Liver (tissue), 8 donors: ENCODE measurements at regions not wholly inside any gene's neighbourhood (a gene's known extent, or its start where the extent isn't known, plus 50 kb on each side); places are given as distances from the start of the nearest gene placed in this dataset.

ENCODE experiments used
- DNase-seq: peaks from one replicate; pipeline ENCODE4 v3.0.0-alpha.2; 2017; ENCODE audit warnings: low spot score
- H3K27ac ChIP-seq, 2 donors: one replicate each; pipeline ENCODE4 v1.7.0; 2013; ENCODE audit warnings: inconsistent platforms in 2 of 2, low read length in 2 of 2, control low read depth in 1 of 2, low read depth in 1 of 2, mild to moderate bottlenecking in 1 of 2
- H3K27me3 ChIP-seq, 4 donors: one replicate each; pipeline versions ENCODE4 v1.6.1 to v1.7.0; 2013; ENCODE audit warnings: low read length in 3 of 4, inconsistent platforms in 1 of 4, mild to moderate bottlenecking in 1 of 4, moderate library complexity in 1 of 4; ENCODE audit not compliant: control insufficient read depth in 4 of 4, insufficient read depth in 4 of 4
- H3K36me3 ChIP-seq, 4 donors: one replicate each; pipeline versions ENCODE4 v1.6.1 to v1.7.0; 2013; ENCODE audit warnings: low read length in 3 of 4, mild to moderate bottlenecking in 3 of 4, low read depth in 1 of 4, moderate library complexity in 1 of 4; ENCODE audit not compliant: control insufficient read depth in 4 of 4, insufficient read depth in 3 of 4
- H3K4me1 ChIP-seq, 4 donors: one replicate each; pipeline versions ENCODE4 v1.6.1 to v1.7.0; 2013; ENCODE audit warnings: low read length in 3 of 4, mild to moderate bottlenecking in 3 of 4, moderate library complexity in 1 of 4; ENCODE audit not compliant: control insufficient read depth in 4 of 4, insufficient read depth in 4 of 4
- H3K4me3 ChIP-seq, 3 donors: one replicate each; pipeline versions ENCODE4 v1.6.1 to v1.7.0; 2013; ENCODE audit warnings: low read length in 3 of 3, control low read depth in 1 of 3, low read depth in 1 of 3, mild to moderate bottlenecking in 1 of 3
- H3K9ac ChIP-seq, 2 donors: one replicate each; pipeline ENCODE4 v1.7.0; 2013; ENCODE audit warnings: low read length in 2 of 2, mild to moderate bottlenecking in 2 of 2, moderate library complexity in 2 of 2, control low read depth in 1 of 2, low read depth in 1 of 2
- H3K9me3 ChIP-seq, 4 donors: one replicate each; pipeline versions ENCODE4 v1.6.1 to v1.7.0; 2013; ENCODE audit warnings: low read length in 3 of 4; ENCODE audit not compliant: control insufficient read depth in 4 of 4
- ATF3 ChIP-seq: IDR thresholded peaks from 2 replicates; pipeline ENCODE4 v1.6.1; 2016; ENCODE audit warnings: antibody characterized with exemption
- FOXA1 ChIP-seq: IDR thresholded peaks from 2 replicates; pipeline ENCODE4 v1.6.1; 2016; ENCODE audit warnings: antibody characterized with exemption
- FOXA2 ChIP-seq: IDR thresholded peaks from 2 replicates; pipeline ENCODE4 v1.6.1; 2016; ENCODE audit warnings: antibody characterized with exemption
- GABPA ChIP-seq, 2 donors: IDR thresholded peaks in 1 of 2; conservative IDR thresholded peaks in 1 of 2; 2 replicates each; pipeline ENCODE4 v1.6.1; 2016; ENCODE audit warnings: antibody characterized with exemption in 2 of 2, mild to moderate bottlenecking in 1 of 2, moderate library complexity in 1 of 2
- HNF4A ChIP-seq, 2 donors: conservative IDR thresholded peaks; 2 replicates each; pipeline ENCODE4 v1.6.1; 2016; ENCODE audit warnings: antibody characterized with exemption in 2 of 2, mild to moderate bottlenecking in 2 of 2
- HNF4G ChIP-seq: IDR thresholded peaks from 2 replicates; pipeline ENCODE4 v1.6.1; 2016; ENCODE audit warnings: antibody characterized with exemption
- JUND ChIP-seq, 2 donors: IDR thresholded peaks; 2 replicates each; pipeline ENCODE4 v1.6.1; 2016; ENCODE audit warnings: antibody characterized with exemption in 2 of 2
- NR2F2 ChIP-seq: IDR thresholded peaks from 2 replicates; pipeline ENCODE4 v1.6.1; 2016; ENCODE audit warnings: antibody characterized with exemption
- RAD21 ChIP-seq, 2 donors: IDR thresholded peaks; 2 replicates each; pipeline ENCODE4 v1.6.1; 2016; ENCODE audit warnings: antibody characterized with exemption in 2 of 2, mild to moderate bottlenecking in 2 of 2
- REST ChIP-seq: IDR thresholded peaks from 2 replicates; pipeline ENCODE4 v1.6.1; 2016; ENCODE audit warnings: antibody characterized with exemption, mild to moderate bottlenecking
- RXRA ChIP-seq, 2 donors: IDR thresholded peaks; 2 replicates each; pipeline ENCODE4 v1.6.1; 2017 to 2018; ENCODE audit warnings: antibody characterized with exemption in 2 of 2, mild to moderate bottlenecking in 1 of 2
- SP1 ChIP-seq: IDR thresholded peaks from 2 replicates; pipeline ENCODE4 v1.6.1; 2018; ENCODE audit warnings: antibody characterized with exemption, mild to moderate bottlenecking
- TAF1 ChIP-seq: conservative IDR thresholded peaks from 2 replicates; pipeline ENCODE4 v1.6.1; 2016; ENCODE audit warnings: antibody characterized with exemption, mild to moderate bottlenecking
- YY1 ChIP-seq: IDR thresholded peaks from 2 replicates; pipeline ENCODE4 v1.6.1; 2016; ENCODE audit warnings: antibody characterized with exemption, mild to moderate bottlenecking
- WGBS: extraction: QIAGEN DNeasy Blood & Tissue Kit; methylation state at CpG from one replicate; pipeline ENCODE4 v1.1.7; 2013; 5-methylcytosine and 5-hydroxymethylcytosine counted together
- TF ChIP-seq, protein P1 (sequence below): IDR thresholded peaks from 2 replicates; pipeline ENCODE4 v1.6.1; 2016; ENCODE audit warnings: antibody characterized with exemption
- TF ChIP-seq, protein P2 (sequence below): fragments of 150-350 bp; IDR thresholded peaks from 2 replicates; pipeline ENCODE4 v1.5.1; 2017; ENCODE audit warnings: improper control_type of control experiment, low read depth, low read length; ENCODE audit not compliant: missing input control
- TF ChIP-seq, protein P3 (sequence below): IDR thresholded peaks from 2 replicates; pipeline ENCODE4 v1.6.1; 2016; ENCODE audit warnings: antibody characterized with exemption
- donor health status: healthy.
- donor health status: healthy.
- donor health status: healthy.
- donor health status: healthy.
- donor health status: healthy.

DNA sequence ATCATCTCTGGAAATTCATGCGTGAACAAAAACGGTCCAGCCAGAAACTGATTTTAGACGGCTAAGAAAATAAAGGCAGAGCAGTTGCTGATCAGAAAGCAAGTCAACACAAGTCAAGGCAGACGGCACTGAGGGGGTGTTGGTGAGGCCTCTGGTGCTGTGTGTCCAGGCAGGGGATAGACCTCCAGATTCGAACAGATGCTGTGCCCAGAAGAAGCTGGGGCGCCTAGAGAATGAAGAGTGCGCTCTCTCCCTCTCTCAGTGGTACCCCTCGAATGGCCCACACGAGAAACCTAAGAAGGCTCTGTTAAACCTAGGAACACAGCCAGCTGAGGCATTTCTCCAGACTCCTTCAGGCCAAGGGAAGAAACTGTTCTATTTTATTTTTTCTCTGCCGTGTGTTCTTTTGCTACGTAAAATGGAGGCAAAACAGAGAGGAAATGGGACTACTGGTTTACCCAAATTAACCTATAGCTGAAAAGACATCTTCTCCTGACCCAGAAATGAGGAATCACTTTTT lies 178.3 kb downstream of the PMP22 start:
- TF ChIP-seq, protein P1, sequence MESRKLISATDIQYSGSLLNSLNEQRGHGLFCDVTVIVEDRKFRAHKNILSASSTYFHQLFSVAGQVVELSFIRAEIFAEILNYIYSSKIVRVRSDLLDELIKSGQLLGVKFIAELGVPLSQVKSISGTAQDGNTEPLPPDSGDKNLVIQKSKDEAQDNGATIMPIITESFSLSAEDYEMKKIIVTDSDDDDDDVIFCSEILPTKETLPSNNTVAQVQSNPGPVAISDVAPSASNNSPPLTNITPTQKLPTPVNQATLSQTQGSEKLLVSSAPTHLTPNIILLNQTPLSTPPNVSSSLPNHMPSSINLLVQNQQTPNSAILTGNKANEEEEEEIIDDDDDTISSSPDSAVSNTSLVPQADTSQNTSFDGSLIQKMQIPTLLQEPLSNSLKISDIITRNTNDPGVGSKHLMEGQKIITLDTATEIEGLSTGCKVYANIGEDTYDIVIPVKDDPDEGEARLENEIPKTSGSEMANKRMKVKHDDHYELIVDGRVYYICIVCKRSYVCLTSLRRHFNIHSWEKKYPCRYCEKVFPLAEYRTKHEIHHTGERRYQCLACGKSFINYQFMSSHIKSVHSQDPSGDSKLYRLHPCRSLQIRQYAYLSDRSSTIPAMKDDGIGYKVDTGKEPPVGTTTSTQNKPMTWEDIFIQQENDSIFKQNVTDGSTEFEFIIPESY, result no peak
- TF ChIP-seq TAF1 (no peak), NR2F2 (no peak), YY1 (no peak), FOXA1 (no peak), HNF4G (no peak), JUND (IDR thresholded peaks at IDR 0.05) (no peak), GABPA (IDR thresholded peaks at IDR 0.05 in 1 of 2, conservative IDR thresholded peaks at IDR 0.05 in 1 of 2) (no peak), REST (no peak)
- TF ChIP-seq, protein P2, sequence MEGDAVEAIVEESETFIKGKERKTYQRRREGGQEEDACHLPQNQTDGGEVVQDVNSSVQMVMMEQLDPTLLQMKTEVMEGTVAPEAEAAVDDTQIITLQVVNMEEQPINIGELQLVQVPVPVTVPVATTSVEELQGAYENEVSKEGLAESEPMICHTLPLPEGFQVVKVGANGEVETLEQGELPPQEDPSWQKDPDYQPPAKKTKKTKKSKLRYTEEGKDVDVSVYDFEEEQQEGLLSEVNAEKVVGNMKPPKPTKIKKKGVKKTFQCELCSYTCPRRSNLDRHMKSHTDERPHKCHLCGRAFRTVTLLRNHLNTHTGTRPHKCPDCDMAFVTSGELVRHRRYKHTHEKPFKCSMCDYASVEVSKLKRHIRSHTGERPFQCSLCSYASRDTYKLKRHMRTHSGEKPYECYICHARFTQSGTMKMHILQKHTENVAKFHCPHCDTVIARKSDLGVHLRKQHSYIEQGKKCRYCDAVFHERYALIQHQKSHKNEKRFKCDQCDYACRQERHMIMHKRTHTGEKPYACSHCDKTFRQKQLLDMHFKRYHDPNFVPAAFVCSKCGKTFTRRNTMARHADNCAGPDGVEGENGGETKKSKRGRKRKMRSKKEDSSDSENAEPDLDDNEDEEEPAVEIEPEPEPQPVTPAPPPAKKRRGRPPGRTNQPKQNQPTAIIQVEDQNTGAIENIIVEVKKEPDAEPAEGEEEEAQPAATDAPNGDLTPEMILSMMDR, result no peak
- Histone ChIP-seq H3K4me3 (no peak overlapping the region), H3K36me3 (no peaks in the 10 kb centered on the region), H3K9ac (no peak overlapping the region), H3K9me3 (no peaks in the 10 kb centered on the region), H3K4me1 (no peaks in the 10 kb centered on the region), H3K27ac (no peak overlapping the region), H3K27me3 (peaks cover 0 to 8% (median 3%) of the 10 kb centered on the region in 4 donors)
- WGBS, result 79% methylated on average over 11 of the region's 11 CpGs
- no peak for DNase-seq

DNA sequence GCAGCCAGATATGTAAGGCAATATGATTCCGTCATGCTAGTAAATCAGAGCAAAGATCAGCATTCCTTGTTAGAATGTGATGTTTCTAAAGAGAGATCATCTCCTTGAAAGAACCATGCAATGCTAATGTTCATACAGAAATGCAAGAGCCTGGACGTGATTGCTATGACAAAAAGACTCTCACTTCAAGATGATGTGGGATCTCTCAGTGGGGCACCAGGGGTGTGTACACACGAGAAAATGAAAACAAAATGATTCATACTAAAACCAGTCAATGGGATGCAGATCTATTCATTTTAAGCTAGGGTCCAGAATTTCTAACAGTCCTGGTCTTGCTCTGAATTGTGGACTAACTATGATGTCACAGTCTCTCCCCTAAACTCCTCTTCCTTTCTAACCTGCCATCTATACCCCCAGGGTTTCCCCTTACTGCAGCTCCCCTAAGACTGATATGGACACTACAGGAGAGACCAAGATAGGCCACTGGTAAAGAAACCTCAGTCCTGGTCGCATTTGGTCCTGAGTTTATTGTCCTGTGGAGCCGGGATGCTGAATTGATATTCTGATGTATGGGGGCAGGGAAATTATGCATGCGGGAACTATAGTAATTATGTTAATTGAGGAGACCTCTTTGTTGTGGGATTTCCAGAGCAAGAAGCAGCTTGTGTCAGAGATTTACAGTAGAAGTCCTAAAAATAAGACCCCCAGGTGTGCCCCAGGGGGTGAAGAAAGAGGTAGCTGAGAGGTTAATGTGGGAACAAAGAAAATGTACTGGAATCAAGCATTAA lies 179.0 kb downstream of the PMP22 start:
- H3K4me1 ChIP-seq, result no peaks in the 10 kb centered on the region
- WGBS, result 64% methylated on average over 6 of the region's 6 CpGs
- TF ChIP-seq ATF3 (no peak), RXRA (IDR thresholded peaks at IDR 0.05) (no peak), TAF1 (no peak), HNF4A (conservative IDR thresholded peaks at IDR 0.05) (no peak), JUND (IDR thresholded peaks at IDR 0.05) (no peak), FOXA1 (no peak), SP1 (no peak), RAD21 (IDR thresholded peaks at IDR 0.05) (no peak), FOXA2 (no peak), YY1 (no peak), REST (no peak)
- TF ChIP-seq, protein P3, sequence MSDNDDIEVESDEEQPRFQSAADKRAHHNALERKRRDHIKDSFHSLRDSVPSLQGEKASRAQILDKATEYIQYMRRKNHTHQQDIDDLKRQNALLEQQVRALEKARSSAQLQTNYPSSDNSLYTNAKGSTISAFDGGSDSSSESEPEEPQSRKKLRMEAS, result no peak
- TF ChIP-seq, protein P2, result no peak

More for the DNA sequence above, 179.0 kb downstream of the PMP22 start:
- H3K9ac ChIP-seq, result no peak overlapping the region
- no peaks in the 10 kb centered on the region for H3K36me3 ChIP-seq
- H3K27me3 ChIP-seq, result peaks cover 0 to 8% (median 1%) of the 10 kb centered on the region in 4 donors
- no peak overlapping the region for H3K27ac ChIP-seq
- H3K9me3 ChIP-seq, result no peaks in the 10 kb centered on the region
- H3K4me3 ChIP-seq, result no peak overlapping the region
- DNase-seq, result no peak
